ENCODE measurements at regions not wholly inside any gene's neighbourhood (a gene's known extent, or its start where the extent isn't known, plus 50 kb on each side); places are given as distances from the start of the nearest gene placed in this dataset.
"Not testable (repeated sequence)": the region's sequence is repeated elsewhere in the genome, so short reads cannot be mapped to it uniquely, and the experiment has no call there.

GRCh38 chr6:141133836-141134235 is 998.9 kb upstream of the GJE1 start:
- DNase-seq: no peak

DNA sequence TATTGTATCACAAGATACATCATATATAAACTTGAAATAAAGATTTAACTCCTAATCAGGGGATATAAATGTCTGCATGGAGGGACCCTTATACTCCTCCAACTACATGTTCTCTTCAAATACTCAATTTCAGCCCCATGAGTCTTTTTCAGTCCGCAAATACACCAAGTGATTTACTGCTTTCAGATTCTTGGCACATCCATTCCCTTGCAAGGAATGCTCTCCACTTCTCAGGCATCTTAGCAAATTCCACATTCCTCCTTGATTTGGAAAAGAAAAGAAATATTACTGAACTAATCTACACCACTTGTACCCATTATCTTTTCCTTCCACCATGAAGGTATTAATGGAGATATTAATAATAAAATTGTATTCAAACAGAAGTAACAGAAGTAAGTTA is 999.4 kb upstream of the GJE1 start:
- no peak for DNase-seq

DNA sequence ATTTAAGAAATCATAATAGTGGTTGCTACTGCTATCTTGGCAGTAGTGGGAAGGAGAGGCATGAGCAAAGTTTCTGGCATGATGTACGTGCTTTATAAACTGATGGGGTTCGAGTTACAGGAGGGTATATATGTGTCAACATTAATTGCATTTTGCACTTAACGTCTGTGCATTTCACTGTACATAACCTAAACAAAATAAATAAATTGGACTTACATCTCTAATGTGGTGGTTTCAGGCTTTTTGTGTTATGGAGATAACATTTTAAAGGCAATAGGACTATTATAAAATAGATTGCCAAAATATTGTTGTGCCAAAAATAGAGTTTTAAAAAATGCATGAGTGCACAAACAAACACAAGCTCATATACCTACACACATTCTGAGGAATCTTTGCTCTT is 1001.1 kb upstream of the GJE1 start:
- no peak for DNase-seq

DNA sequence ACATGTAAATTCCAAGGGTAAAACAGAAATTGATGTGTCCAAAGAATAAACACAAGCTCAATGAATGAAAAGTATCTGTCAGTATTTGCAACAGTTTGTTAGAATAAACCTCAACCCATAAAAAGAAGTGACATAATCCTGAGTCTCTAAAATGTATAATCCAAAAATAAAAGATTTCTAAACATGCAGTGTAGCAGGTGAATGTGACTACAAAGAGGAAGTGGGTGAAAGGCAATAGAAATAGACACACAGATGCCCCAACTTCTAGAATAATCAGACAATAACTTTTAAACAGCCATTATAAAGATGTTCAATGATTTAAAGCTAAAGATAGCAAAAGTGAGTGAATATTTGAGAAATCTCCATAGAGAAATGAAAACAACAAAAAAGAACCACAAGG is 1009.2 kb upstream of the GJE1 start:
- no peak for DNase-seq

GRCh38 chr6:141123049-141123448 is 1009.7 kb upstream of the GJE1 start:
- no peak for DNase-seq

DNA sequence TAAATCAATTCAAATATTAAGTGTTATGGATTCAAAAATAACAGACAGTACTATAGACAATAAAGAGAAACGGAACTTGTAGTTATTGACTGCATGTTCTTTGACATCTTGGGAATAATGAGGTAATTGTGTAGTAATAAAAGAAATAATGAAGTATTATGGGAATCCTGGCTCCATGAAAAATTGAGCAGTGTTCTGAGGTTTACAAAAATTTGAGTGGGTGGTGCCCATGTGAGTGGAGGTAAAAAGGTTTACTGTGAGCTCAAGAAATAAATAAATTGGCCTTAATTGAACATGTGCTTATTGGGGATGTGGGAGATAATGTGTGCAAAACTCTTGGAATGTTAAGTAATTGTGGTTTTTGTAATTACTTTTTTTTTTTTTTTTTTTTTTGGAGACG is 1013.7 kb upstream of the GJE1 start:
- DNase-seq: no peak

DNA sequence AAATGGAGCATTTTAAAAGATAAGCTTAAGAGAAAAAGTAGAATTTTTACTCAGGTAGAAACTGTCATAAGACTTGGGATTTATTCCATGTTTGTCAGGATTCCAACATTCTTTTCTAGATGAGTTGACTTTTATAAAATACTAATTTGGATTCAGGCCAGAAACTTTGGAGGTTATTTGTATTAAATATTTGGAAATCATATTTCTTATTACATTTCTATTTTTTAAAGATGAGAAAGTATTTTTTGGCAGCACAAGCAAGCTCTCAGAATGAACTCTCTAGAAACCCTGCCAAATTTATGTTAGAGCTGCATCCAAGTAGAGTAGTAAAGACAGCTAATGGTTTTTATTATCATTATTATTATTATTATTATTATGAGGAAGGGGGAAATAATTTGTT is 1014.9 kb upstream of the GJE1 start:
- DNase-seq: no peak

GRCh38 chr6:141110481-141110880 is 1022.2 kb upstream of the GJE1 start:
- DNase-seq: no peak

GRCh38 chr6:141107591-141108160 is 1025.0 kb upstream of the GJE1 start:
- no peak for DNase-seq

GRCh38 chr6:141105481-141105880 is 1027.2 kb upstream of the GJE1 start:
- no peak for DNase-seq

- DNase-seq: no peak
Observed at GRCh38 chr6:141103246-141103645, 1029.5 kb upstream of the GJE1 start.

- DNase-seq: no peak
Observed at GRCh38 chr6:141097471-141097870, 1035.3 kb upstream of the GJE1 start.

- no peak for DNase-seq
Observed at GRCh38 chr6:141095308-141095707, 1037.4 kb upstream of the GJE1 start.

GRCh38 chr6:141088171-141088570 is 1044.6 kb upstream of the GJE1 start:
- no peak for DNase-seq

DNA sequence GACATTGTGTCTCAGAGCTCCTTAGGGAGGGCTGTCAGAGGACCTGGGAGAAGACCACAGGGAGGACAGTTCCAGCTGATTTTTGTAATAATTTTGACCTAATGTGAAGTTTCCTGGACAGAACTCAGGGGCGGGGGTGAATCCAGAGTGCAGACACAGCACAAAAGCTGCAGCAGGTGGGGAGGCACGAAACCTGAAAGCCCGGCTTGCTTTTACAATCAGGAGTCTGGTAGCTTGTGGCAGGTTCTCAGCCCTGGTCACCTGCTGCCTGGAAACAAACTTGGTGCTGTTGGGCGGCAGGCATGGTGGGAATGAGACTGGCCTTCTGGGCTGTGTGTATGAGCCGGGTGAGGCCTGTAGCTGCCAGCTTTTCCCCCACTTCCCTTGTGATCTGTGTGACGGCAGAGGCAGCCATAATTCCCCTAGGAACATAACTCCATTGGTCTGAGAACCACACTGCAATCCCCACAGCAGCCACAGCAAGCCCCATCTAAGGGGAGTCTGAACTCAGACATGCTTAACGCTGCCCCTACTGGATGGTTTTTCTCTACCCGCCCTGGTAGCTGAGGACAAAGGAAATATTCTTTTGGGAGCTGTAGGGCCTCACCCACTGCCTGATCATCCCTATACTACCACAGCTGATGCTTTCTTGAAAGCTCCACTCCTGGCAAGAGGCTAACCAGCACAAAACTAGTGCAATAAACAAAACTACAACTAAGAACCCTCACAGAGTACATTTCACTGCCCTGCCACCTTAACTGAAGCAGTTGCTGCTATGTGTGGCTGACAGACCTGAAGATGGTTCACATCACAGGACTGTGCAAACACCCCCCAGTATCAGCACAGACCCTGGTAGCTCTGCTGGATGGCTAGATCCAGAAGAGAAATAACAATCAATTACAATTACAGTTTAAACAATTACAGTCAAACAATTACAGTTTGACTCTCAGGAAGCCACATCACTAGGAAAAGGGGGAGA is 1055.1 kb upstream of the GJE1 start:
- no peak for DNase-seq

DNA sequence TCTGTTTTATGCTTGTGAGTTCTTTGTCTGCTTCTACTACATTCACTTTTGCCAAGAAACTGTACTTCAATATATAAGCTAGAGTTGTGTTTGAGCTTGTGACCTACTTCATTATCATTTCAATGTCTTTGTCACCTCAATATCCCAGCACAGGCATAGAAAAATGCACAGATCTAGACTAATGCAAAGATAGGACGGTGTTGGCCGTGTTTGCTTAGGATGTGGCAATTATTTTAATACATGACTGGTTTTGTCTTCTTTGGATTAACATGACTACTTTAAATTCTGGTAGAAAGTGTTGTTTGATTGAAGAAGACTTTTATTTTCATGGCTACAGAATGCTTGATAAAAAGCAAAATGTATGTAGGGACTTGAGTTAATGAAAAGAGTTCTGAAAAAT is 1075.0 kb upstream of the GJE1 start:
- DNase-seq: no peak

GRCh38 chr6:141056945-141057625 is 1075.6 kb upstream of the GJE1 start:
- no peak for DNase-seq

GRCh38 chr6:141050471-141050870 is 1082.3 kb upstream of the GJE1 start:
- DNase-seq: no peak

DNA sequence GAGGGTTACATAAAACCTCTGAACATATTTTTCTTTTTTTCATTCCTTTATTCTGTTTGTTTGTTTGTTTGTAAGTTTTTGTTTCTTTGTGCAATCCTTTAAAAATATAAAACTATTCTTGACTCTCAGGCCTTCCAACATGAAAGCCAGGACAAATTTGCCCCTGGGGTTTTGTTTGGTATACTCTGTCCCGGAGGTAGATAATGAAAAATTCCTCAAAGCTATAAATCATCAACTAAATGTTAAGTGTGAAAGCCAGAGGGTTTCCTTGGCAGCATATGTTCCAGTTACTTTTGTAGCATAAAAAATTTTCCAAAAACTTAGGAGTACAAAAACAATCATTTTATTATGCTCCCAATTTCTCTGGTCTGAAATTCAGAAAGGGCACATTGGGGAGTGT is 1084.3 kb upstream of the GJE1 start:
- no peak for DNase-seq

GRCh38 chr6:141046496-141046895 is 1086.2 kb upstream of the GJE1 start:
- not testable (repeated sequence) for DNase-seq

- no peak for DNase-seq
Observed at GRCh38 chr6:141041596-141042087, 1091.1 kb upstream of the GJE1 start.

- DNase-seq: no peak
Observed at GRCh38 chr6:141035312-141036200, 1097.2 kb upstream of the GJE1 start.

- DNase-seq: no peak
Observed at GRCh38 chr6:141033101-141033500, 1099.6 kb upstream of the GJE1 start.

All from right forelimb (tissue), 1 donor.